Keratinocyte (primary cell): ENCODE measurements at regions not wholly inside any gene's neighbourhood (a gene's known extent, or its start where the extent isn't known, plus 50 kb on each side); places are given as distances from the start of the nearest gene placed in this dataset.

ENCODE experiments used
- DNase-seq: peaks from one replicate; pipeline ENCODE4 v3.0.0-alpha.2; 2011; ENCODE audit warnings: low read depth, missing footprints, low spot score
- FAIRE-seq: peaks from 2 replicates; lab custom pipeline; 2011; peaks lifted over from hg19 to GRCh38; lab: Jason Lieb, UNC
- H2AFZ ChIP-seq: 2 replicates; pipeline ENCODE4 v1.6.0; 2012; ENCODE audit warnings: low read length, control low read depth, inconsistent platforms; ENCODE audit not compliant: control insufficient read depth
- H3K27ac ChIP-seq: 2 replicates; pipeline ENCODE4 v1.5.1; 2011; ENCODE audit warnings: low read length; ENCODE audit not compliant: control insufficient read depth, insufficient read depth
- H3K27me3 ChIP-seq: 3 replicates; pipeline ENCODE4 v1.6.0; 2011; ENCODE audit warnings: low read length; ENCODE audit not compliant: control insufficient read depth, insufficient read depth; ENCODE audit errors: extremely low read depth
- H3K36me3 ChIP-seq, 2 experiments: 2 replicates in 1 of 2; 3 replicates in 1 of 2; pipeline ENCODE4 v1.5.1; 2011; ENCODE audit warnings: low read length in 2 of 2, mild to moderate bottlenecking in 1 of 2; ENCODE audit not compliant: control insufficient read depth in 2 of 2, insufficient read depth in 2 of 2; ENCODE audit errors: extremely low read depth in 1 of 2
- H3K4me1 ChIP-seq: 3 replicates; pipeline ENCODE4 v1.5.1; 2011; ENCODE audit warnings: low read length; ENCODE audit not compliant: control insufficient read depth, insufficient read depth; ENCODE audit errors: extremely low read depth
- H3K4me2 ChIP-seq: 3 replicates; pipeline ENCODE4 v1.6.0; 2011; ENCODE audit warnings: low read depth, low read length; ENCODE audit not compliant: control insufficient read depth, insufficient read depth; ENCODE audit errors: extremely low read depth
- H3K4me3 ChIP-seq, 3 experiments: fragments of 200-600 bp in 1 of 3; sonication (generic) in 1 of 3; 2 replicates in 2 of 3; 3 replicates in 1 of 3; pipeline ENCODE4 v1.5.1; 2011 to 2016; ENCODE audit warnings: low read length in 3 of 3, mild to moderate bottlenecking in 3 of 3, control low read depth in 2 of 3, inconsistent platforms in 1 of 3, low read depth in 1 of 3, mixed read lengths in 1 of 3, mixed run types in 1 of 3, moderate library complexity in 1 of 3; ENCODE audit not compliant: control insufficient read depth in 2 of 3, insufficient read depth in 2 of 3; ENCODE audit errors: extremely low read depth in 1 of 3
- H3K79me2 ChIP-seq: 2 replicates; pipeline ENCODE4 v1.6.0; 2012; ENCODE audit warnings: low read length; ENCODE audit not compliant: control insufficient read depth, insufficient read depth
- H3K9ac ChIP-seq: 3 replicates; pipeline ENCODE4 v1.6.0; 2011; ENCODE audit warnings: low read length; ENCODE audit not compliant: control insufficient read depth, insufficient read depth; ENCODE audit errors: extremely low read depth
- H3K9me1 ChIP-seq: 3 replicates; pipeline ENCODE4 v1.6.0; 2011; ENCODE audit warnings: low read length; ENCODE audit not compliant: control insufficient read depth, insufficient read depth; ENCODE audit errors: extremely low read depth
- H3K9me3 ChIP-seq: 2 replicates; pipeline ENCODE4 v1.5.1; 2012; ENCODE audit warnings: low read depth, low read length; ENCODE audit not compliant: control insufficient read depth
- H4K20me1 ChIP-seq: 3 replicates; pipeline ENCODE4 v1.6.0; 2011; ENCODE audit warnings: low read length; ENCODE audit not compliant: control insufficient read depth, insufficient read depth; ENCODE audit errors: extremely low read depth
- EZH2 ChIP-seq: IDR thresholded peaks from one replicate; pipeline ENCODE4 v1.6.1; 2012; ENCODE audit warnings: inconsistent platforms, mild to moderate bottlenecking, low read length, moderate library complexity
- dilution Hi-C: fragments of 300-500 bp; cut with MboI; formaldehyde crosslinking; loops from one replicate; pipeline ENCODE4 v1.7.0; 2020; ENCODE audit warnings: low sequenced_read_pairs; ENCODE audit not compliant: extremely low pct_ligation_motif_present
- TF ChIP-seq, protein P1 (sequence below), 3 experiments: IDR thresholded peaks in 1 of 3; conservative IDR thresholded peaks in 1 of 3; optimal IDR thresholded peaks in 1 of 3; 2 replicates in 2 of 3; 3 replicates in 1 of 3; pipeline versions ENCODE3 to v1.5.1; 2011; ENCODE audit warnings: low read length in 3 of 3, mild to moderate bottlenecking in 3 of 3, moderate library complexity in 2 of 3, control low read depth in 1 of 3, inconsistent platforms in 1 of 3; ENCODE audit not compliant: insufficient read depth in 2 of 3; ENCODE audit errors: extremely low read depth in 1 of 3

DNA sequence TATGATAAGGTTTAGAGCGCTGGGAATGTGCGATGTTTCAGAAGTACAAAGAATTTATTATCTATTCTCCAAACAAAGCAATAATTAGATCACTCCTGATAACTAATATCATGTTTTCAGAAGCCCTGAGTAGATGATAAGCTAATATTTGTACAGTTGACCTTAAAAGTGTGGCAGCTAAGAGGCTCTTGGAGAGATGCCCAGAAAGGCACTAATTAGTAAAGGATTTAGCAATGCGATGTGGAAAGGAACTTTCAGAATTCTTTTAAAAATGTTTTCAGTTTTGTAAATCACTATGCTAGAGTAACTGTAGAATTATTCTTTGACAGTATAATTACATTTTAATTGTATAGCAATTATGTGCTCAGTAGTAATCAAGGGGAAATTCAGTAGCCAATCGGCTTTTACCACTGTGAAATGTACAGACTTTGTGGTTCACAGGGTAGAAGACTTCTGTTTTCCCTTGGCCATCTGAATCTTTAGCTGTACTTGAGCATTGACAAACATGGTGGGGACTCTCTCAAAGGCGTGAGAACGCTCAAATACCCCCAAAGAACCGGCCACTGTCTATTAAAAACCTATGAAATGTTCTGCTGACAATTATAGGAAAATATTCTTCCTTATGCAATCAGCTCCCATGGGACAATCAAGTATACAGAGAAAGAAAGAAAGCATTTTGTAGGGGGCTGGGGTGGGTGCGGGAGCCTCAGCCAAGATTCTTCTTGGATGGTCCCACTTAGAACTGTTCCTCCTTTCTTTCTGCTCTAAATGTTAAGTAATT is 262.8 kb upstream of the AGAP1 start:
- FAIRE-seq (no peak), DNase-seq (no peak)
- no peak overlapping the region for H3K9ac ChIP-seq
- no peak overlapping the region for H3K4me3 ChIP-seq
- H3K4me2 ChIP-seq = no peak overlapping the region
- H3K9me3 ChIP-seq = no peaks in the 10 kb centered on the region
- no peak for TF ChIP-seq EZH2
- H3K27ac ChIP-seq = no peak overlapping the region
- H3K79me2 ChIP-seq = no peaks in the 10 kb centered on the region
- no peaks in the 10 kb centered on the region for H3K4me1 ChIP-seq
- peaks cover 18% of the 10 kb centered on the region for H3K27me3 ChIP-seq
- H3K36me3 ChIP-seq = no peaks in the 10 kb centered on the region
- no peaks in the 10 kb centered on the region for H3K9me1 ChIP-seq
- no peak overlapping the region for H2AFZ ChIP-seq
- no peaks in the 10 kb centered on the region for H4K20me1 ChIP-seq
- dilution Hi-C loops = no loop called here

DNA sequence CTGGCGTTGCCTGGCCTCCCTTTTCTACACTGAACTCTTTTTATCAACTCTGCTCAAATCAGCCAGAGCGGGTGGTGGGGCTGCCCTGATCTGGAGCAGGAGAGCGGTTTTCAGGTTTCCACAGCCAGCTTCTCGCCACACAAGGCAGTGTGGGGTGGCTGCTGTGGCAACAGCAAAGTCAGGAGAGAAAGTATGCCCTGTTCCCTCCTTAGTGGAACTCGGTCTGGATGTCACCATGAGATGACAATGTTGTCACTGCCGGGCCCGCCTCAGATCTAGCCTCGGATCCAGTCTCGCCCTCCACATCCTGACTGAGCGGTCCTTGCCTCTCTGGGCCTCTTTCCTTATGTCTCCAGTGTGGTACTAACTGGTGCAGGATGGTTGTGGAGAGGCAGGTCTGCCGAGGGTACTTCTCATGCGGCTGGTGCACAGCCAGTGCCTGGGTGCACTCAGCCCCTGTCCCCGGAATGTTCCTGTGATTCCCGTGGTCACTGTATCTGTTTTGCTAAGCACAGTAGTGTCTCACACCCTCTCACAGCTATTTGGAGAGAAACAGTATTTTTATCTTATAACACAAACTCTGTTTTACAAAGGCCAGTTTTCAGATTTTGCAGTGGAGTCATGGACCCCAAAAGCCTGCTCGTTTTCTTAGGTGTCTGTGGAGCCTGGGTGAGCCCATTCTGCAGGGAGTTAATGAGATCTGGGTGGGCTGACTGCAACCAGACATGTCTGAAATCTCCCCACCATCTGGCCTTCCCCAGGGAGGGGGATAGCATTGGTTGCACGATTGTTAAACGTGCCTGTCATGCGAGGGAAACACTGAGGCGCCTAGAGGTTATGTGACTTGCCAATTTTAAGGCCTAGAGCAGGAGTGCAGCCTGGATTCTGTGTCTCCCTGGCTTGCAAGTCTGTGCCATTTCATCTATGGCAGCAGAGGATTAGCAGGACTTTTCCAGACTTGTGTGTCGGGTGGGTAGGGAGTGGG is 261.1 kb upstream of the AGAP1 start:
- dilution Hi-C loops = no loop called here
- no peak overlapping the region for H3K27ac ChIP-seq

More for the DNA sequence above, 261.1 kb upstream of the AGAP1 start:
- no peaks in the 10 kb centered on the region for H3K9me1 ChIP-seq
- no peak for DNase-seq
- H3K4me1 ChIP-seq = no peaks in the 10 kb centered on the region
- H3K9ac ChIP-seq = no peak overlapping the region
- H3K4me2 ChIP-seq = no peak overlapping the region
- H3K9me3 ChIP-seq = no peaks in the 10 kb centered on the region
- H3K36me3 ChIP-seq = no peaks in the 10 kb centered on the region
- no peaks in the 10 kb centered on the region for H3K79me2 ChIP-seq
- no peak overlapping the region for H2AFZ ChIP-seq
- H3K27me3 ChIP-seq = peaks cover 15% of the 10 kb centered on the region
- H3K4me3 ChIP-seq = no peak overlapping the region
- no peaks in the 10 kb centered on the region for H4K20me1 ChIP-seq
- FAIRE-seq = no peak
- TF ChIP-seq, protein P1, sequence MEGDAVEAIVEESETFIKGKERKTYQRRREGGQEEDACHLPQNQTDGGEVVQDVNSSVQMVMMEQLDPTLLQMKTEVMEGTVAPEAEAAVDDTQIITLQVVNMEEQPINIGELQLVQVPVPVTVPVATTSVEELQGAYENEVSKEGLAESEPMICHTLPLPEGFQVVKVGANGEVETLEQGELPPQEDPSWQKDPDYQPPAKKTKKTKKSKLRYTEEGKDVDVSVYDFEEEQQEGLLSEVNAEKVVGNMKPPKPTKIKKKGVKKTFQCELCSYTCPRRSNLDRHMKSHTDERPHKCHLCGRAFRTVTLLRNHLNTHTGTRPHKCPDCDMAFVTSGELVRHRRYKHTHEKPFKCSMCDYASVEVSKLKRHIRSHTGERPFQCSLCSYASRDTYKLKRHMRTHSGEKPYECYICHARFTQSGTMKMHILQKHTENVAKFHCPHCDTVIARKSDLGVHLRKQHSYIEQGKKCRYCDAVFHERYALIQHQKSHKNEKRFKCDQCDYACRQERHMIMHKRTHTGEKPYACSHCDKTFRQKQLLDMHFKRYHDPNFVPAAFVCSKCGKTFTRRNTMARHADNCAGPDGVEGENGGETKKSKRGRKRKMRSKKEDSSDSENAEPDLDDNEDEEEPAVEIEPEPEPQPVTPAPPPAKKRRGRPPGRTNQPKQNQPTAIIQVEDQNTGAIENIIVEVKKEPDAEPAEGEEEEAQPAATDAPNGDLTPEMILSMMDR (optimal IDR thresholded peaks at IDR 0.05 in 1 of 3, IDR thresholded peaks at IDR 0.05 in 1 of 3, conservative IDR thresholded peaks at IDR 0.05 in 1 of 3; ENCODE audit: extremely low read depth in 1 of 3, insufficient read depth in 2 of 3, low read length in 3 of 3) = no peak
- no peak for TF ChIP-seq EZH2
